ENCODE measurements at regions not wholly inside any gene's neighbourhood (a gene's known extent, or its start where the extent isn't known, plus 50 kb on each side); places are given as distances from the start of the nearest gene placed in this dataset.

- DNase-seq (ENCODE audit: low read depth), result no peak
- no peak for TF ChIP-seq CTCF (IDR thresholded peaks at IDR 0.05; ENCODE audit: insufficient read depth, low read length)
- no peak overlapping the region for H3K4me3 ChIP-seq (ENCODE audit: low read depth, low read length)
Measured at GRCh38 chr4:96471956-96472867, 632.3 kb downstream of the PDHA2 start.

GRCh38 chr4:96473246-96473645 is 633.4 kb downstream of the PDHA2 start:
- DNase-seq (ENCODE audit: low read depth), result no peak
- no peak overlapping the region for H3K4me3 ChIP-seq (ENCODE audit: low read depth, low read length)
- TF ChIP-seq CTCF (IDR thresholded peaks at IDR 0.05; ENCODE audit: insufficient read depth, low read length), result no peak

- no peak for TF ChIP-seq CTCF (IDR thresholded peaks at IDR 0.05; ENCODE audit: insufficient read depth, low read length)
- H3K4me3 ChIP-seq (ENCODE audit: low read depth, low read length), result no peak overlapping the region
- no peak for DNase-seq (ENCODE audit: low read depth)
Measured at GRCh38 chr4:96483308-96484030, 643.6 kb downstream of the PDHA2 start.

GRCh38 chr4:96486563-96486962 is 646.7 kb downstream of the PDHA2 start:
- no peak for TF ChIP-seq CTCF (IDR thresholded peaks at IDR 0.05; ENCODE audit: insufficient read depth, low read length)
- DNase-seq (ENCODE audit: low read depth), result no peak
- H3K4me3 ChIP-seq (ENCODE audit: low read depth, low read length), result no peak overlapping the region

- DNase-seq (ENCODE audit: low read depth), result no peak
- H3K4me3 ChIP-seq (ENCODE audit: low read depth, low read length), result no peak overlapping the region
- no peak for TF ChIP-seq CTCF (IDR thresholded peaks at IDR 0.05; ENCODE audit: insufficient read depth, low read length)
Measured at GRCh38 chr4:96497621-96498020, 657.7 kb downstream of the PDHA2 start.

GRCh38 chr4:96504386-96504785 is 664.5 kb downstream of the PDHA2 start:
- no peak for TF ChIP-seq CTCF (IDR thresholded peaks at IDR 0.05; ENCODE audit: insufficient read depth, low read length)
- DNase-seq (ENCODE audit: low read depth), result no peak
- H3K4me3 ChIP-seq (ENCODE audit: low read depth, low read length), result no peak overlapping the region

All from fibroblast of the aortic adventitia (primary cell).